ENCODE measurements at regions not wholly inside any gene's neighbourhood (a gene's known extent, or its start where the extent isn't known, plus 50 kb on each side); places are given as distances from the start of the nearest gene placed in this dataset.

- TF ChIP-seq, protein P1, sequence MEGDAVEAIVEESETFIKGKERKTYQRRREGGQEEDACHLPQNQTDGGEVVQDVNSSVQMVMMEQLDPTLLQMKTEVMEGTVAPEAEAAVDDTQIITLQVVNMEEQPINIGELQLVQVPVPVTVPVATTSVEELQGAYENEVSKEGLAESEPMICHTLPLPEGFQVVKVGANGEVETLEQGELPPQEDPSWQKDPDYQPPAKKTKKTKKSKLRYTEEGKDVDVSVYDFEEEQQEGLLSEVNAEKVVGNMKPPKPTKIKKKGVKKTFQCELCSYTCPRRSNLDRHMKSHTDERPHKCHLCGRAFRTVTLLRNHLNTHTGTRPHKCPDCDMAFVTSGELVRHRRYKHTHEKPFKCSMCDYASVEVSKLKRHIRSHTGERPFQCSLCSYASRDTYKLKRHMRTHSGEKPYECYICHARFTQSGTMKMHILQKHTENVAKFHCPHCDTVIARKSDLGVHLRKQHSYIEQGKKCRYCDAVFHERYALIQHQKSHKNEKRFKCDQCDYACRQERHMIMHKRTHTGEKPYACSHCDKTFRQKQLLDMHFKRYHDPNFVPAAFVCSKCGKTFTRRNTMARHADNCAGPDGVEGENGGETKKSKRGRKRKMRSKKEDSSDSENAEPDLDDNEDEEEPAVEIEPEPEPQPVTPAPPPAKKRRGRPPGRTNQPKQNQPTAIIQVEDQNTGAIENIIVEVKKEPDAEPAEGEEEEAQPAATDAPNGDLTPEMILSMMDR (IDR thresholded peaks at IDR 0.05; ENCODE audit: insufficient read depth, low read length): no peak
- TF ChIP-seq GABPA (IDR thresholded peaks at IDR 0.05; ENCODE audit: low read depth): no peak
Observed at GRCh38 chr15:93553167-93553935, 464.3 kb upstream of the RGMA start.

Data from HL-60 (cell line).